Right lobe of liver (tissue), 6 donors: ENCODE measurements at regions not wholly inside any gene's neighbourhood (a gene's known extent, or its start where the extent isn't known, plus 50 kb on each side); places are given as distances from the start of the nearest gene placed in this dataset.
"Not testable (repeated sequence)": the region's sequence is repeated elsewhere in the genome, so short reads cannot be mapped to it uniquely, and the experiment has no call there.

Experiments used
- ATAC-seq, 4 donors: fragments of 200-7000 bp; cut with Tn5 transposase; one replicate each; pipeline ENCODE4 v1.9.1; 2020; ENCODE audit warnings: mild to moderate bottlenecking in 4 of 4, moderate library complexity in 4 of 4
- DNase-seq, 3 donors: peaks; one replicate each; pipeline ENCODE4 v3.0.0-alpha.2; 2020
- H3K27ac ChIP-seq, 3 donors: fragments of 200-600 bp; one replicate each; pipeline ENCODE4 v1.8.0; 2022
- H3K27me3 ChIP-seq, 2 donors: fragments of 200-600 bp; one replicate each; pipeline ENCODE4 v1.8.0; 2022
- H3K36me3 ChIP-seq, 4 donors: fragments of 200-600 bp; sonication (generic) in 1 of 4; one replicate each; pipeline versions ENCODE4 v1.5.1 to v1.8.0; 2017 to 2022; ENCODE audit warnings: control low read depth in 1 of 4
- H3K4me1 ChIP-seq, 4 donors: fragments of 200-600 bp; sonication (generic) in 1 of 4; one replicate each; pipeline versions ENCODE4 v1.5.1 to v1.8.0; 2017 to 2022; ENCODE audit warnings: control low read depth in 1 of 4
- H3K4me3 ChIP-seq, 3 donors: fragments of 200-600 bp; one replicate each; pipeline ENCODE4 v1.8.0; 2022
- H3K9me3 ChIP-seq, 4 donors: fragments of 200-600 bp; sonication (generic) in 1 of 4; one replicate each; pipeline versions ENCODE4 v1.5.1 to v1.8.0; 2017 to 2022; ENCODE audit warnings: control low read depth in 1 of 4
- CTCF ChIP-seq, 4 donors: fragments of 200-600 bp in 3 of 4; fragments of 450-650 bp in 1 of 4; IDR thresholded peaks; one replicate each; pipeline versions ENCODE4 v1.5.1 to v1.8.0; 2016 to 2022; ENCODE audit warnings: antibody characterized with exemption in 4 of 4, mild to moderate bottlenecking in 2 of 4
- POLR2A ChIP-seq: fragments of 450-650 bp; IDR thresholded peaks from one replicate; pipeline ENCODE4 v1.6.1; 2017; ENCODE audit warnings: antibody characterized with exemption, mild to moderate bottlenecking
- WGBS: methylation state at CpG from one replicate; pipeline ENCODE4 v1.1.6; 2018; ENCODE audit warnings: low coverage, low lambda C conversion rate; ENCODE audit not compliant: insufficient coverage; ENCODE audit errors: missing lambda C conversion rate; 5-methylcytosine and 5-hydroxymethylcytosine counted together
- intact Hi-C, 2 donors: fragments of 100-400 bp; cut with DNase I; formaldehyde crosslinking; loops; one replicate each; pipeline versions ENCODE4 v1.11.2 to v1.14.1; 2022
- donor health status: DM: no; HTN: yes; CAD: no.
- donor health status: DM: no; HTN: no; CAD: no.
- donor health status: DM: no; HTN: no; CAD: no.
- donor health status: DM: no; HTN: yes; CAD: no.
- donor health status: DM: no; HTN: yes; CAD: no.

DNA sequence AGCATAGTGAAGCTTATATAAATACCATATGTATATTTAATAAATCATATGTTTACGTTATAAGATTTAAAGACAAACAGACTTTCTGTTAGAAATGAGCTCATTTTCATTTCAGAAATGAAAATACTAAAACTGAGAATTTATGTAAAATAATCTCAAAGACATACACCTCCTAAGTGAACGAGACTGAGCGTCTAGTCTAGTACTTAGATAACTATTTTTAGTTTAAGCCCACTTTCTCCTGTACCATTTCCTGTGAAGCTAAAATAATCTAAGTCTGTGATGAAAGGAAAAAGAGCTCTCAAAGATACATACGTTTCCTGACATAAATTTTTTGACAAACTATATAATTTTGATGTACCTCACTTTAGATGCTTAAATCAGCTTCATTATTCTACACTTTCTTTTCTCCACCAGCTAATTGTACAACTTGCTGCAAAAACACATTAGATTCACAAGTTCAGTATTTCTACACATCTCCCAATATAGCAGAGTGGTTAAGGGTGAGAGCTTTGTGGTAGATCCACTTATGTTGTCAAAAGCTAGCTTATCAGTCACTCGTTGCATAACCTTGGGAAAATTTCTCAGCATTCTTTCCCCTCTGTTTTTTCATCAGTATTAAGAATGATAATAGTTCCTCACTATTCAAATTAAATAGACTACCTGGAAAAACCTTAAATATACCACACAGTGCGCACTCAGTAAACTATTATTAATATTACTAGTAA, 703.0 kb downstream of the PLOD2 start:
- TF ChIP-seq CTCF (IDR thresholded peaks at IDR 0.05) (no peak), POLR2A (no peak)
- no peak overlapping the region for H3K4me3 ChIP-seq
- 54% methylated on average over 6 of the region's 6 CpGs for WGBS
- H3K4me1 ChIP-seq: no peaks in the 10 kb centered on the region
- intact Hi-C loops: no loop called here
- DNase-seq: no peak
- no peak for ATAC-seq
- no peak overlapping the region for H3K27ac ChIP-seq
- no peaks in the 10 kb centered on the region for H3K36me3 ChIP-seq
- H3K9me3 ChIP-seq: no peaks in the 10 kb centered on the region
- no peaks in the 10 kb centered on the region for H3K27me3 ChIP-seq

- H3K9me3 ChIP-seq, DNase-seq, H3K27me3 ChIP-seq, H3K27ac ChIP-seq, H3K36me3 ChIP-seq, intact Hi-C loops, ATAC-seq, H3K4me1 ChIP-seq, H3K4me3 ChIP-seq: not testable (repeated sequence)
- WGBS: 80% methylated on average over 1 of the region's 1 CpG
Observed at GRCh38 chr3:145459681-145460080, 701.3 kb downstream of the PLOD2 start.

DNA sequence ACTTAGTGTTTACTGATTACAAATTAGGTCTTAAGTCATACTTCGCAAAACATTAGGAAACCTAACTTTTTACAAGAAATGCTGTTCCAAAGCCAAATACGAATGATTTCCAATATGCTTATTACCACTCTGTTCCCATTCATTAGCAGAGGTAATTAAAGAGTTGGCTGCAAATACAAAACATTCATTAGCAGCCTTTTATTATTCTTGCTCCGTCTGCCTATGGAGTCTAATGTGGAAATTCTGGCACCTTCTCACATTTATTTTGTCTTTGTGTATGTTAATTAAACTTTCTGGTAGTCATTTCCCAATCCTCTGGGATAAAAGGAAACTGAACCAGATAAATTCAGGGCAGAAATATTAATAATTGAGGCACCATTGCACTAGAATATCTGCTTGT, 689.0 kb downstream of the PLOD2 start:
- H3K27ac ChIP-seq: no peak overlapping the region
- DNase-seq (no peak), ATAC-seq (no peak)
- no peaks in the 10 kb centered on the region for H3K36me3 ChIP-seq
- no peaks in the 10 kb centered on the region for H3K27me3 ChIP-seq
- no peaks in the 10 kb centered on the region for H3K4me1 ChIP-seq
- no peaks in the 10 kb centered on the region for H3K9me3 ChIP-seq
- no peak overlapping the region for H3K4me3 ChIP-seq
- intact Hi-C loops: no loop called here
- WGBS: 67% methylated on average over 3 of the region's 3 CpGs
- no peak for TF ChIP-seq CTCF (IDR thresholded peaks at IDR 0.05)

- H3K27me3 ChIP-seq, H3K9me3 ChIP-seq, H3K27ac ChIP-seq, intact Hi-C loops, H3K4me3 ChIP-seq, H3K36me3 ChIP-seq, ATAC-seq, DNase-seq, H3K4me1 ChIP-seq: not testable (repeated sequence)
- 84% methylated on average over 6 of the region's 25 CpGs for WGBS
Observed at GRCh38 chr3:145482735-145483134, 678.2 kb downstream of the PLOD2 start.

GRCh38 chr3:145483992-145484391, 677.0 kb downstream of the PLOD2 start:
- 66% methylated on average over 3 of the region's 3 CpGs for WGBS
- Histone ChIP-seq H3K4me1 (no peaks in the 10 kb centered on the region), H3K4me3 (no peak overlapping the region), H3K27ac (no peak overlapping the region), H3K9me3 (no peaks in the 10 kb centered on the region), H3K27me3 (no peaks in the 10 kb centered on the region), H3K36me3 (no peaks in the 10 kb centered on the region)
- ATAC-seq (no peak), DNase-seq (no peak)
- intact Hi-C loops: no loop called here
- TF ChIP-seq POLR2A (no peak), CTCF (IDR thresholded peaks at IDR 0.05) (no peak)

GRCh38 chr3:145489011-145489410, 672.0 kb downstream of the PLOD2 start:
- no peak overlapping the region for H3K27ac ChIP-seq
- DNase-seq (no peak), ATAC-seq (no peak)
- TF ChIP-seq POLR2A: no peak
- no peak for TF ChIP-seq CTCF (IDR thresholded peaks at IDR 0.05)
- H3K36me3 ChIP-seq: no peaks in the 10 kb centered on the region
- no peaks in the 10 kb centered on the region for H3K27me3 ChIP-seq
- no peaks in the 10 kb centered on the region for H3K9me3 ChIP-seq
- intact Hi-C loops: no loop called here
- no peaks in the 10 kb centered on the region for H3K4me1 ChIP-seq
- no peak overlapping the region for H3K4me3 ChIP-seq
